Fibroblast of lung (primary cell): ENCODE measurements at regions not wholly inside any gene's neighbourhood (a gene's known extent, or its start where the extent isn't known, plus 50 kb on each side); places are given as distances from the start of the nearest gene placed in this dataset.
"Not testable (repeated sequence)": the region's sequence is repeated elsewhere in the genome, so short reads cannot be mapped to it uniquely, and the experiment has no call there.

ENCODE experiments used
- DNase-seq, 2 donors: peaks; one replicate each; pipeline versions ENCODE4 v3.0.0 to v3.0.0-alpha.2; 2010; ENCODE audit warnings: low read depth in 2 of 2
- H2AFZ ChIP-seq: 2 replicates; pipeline ENCODE4 v1.5.1; 2012; ENCODE audit warnings: low read length, control low read depth, inconsistent platforms
- H3K27ac ChIP-seq: 2 replicates; pipeline ENCODE4 v1.5.1; 2011; ENCODE audit warnings: low read length, control low read depth; ENCODE audit not compliant: insufficient read depth
- H3K27me3 ChIP-seq: 2 replicates; pipeline ENCODE4 v1.5.1; 2011; ENCODE audit warnings: mild to moderate bottlenecking, low read length; ENCODE audit not compliant: control insufficient read depth, insufficient read depth
- H3K36me3 ChIP-seq: 2 replicates; pipeline ENCODE4 v1.5.1; 2011; ENCODE audit warnings: low read length; ENCODE audit not compliant: control insufficient read depth, insufficient read depth
- H3K4me1 ChIP-seq: 2 replicates; pipeline ENCODE4 v1.5.1; 2011; ENCODE audit warnings: low read length; ENCODE audit not compliant: control insufficient read depth, insufficient read depth; ENCODE audit errors: extremely low read depth
- H3K4me2 ChIP-seq: 2 replicates; pipeline ENCODE4 v1.5.1; 2011; ENCODE audit warnings: low read length, control low read depth; ENCODE audit not compliant: insufficient read depth; ENCODE audit errors: extremely low read depth
- H3K4me3 ChIP-seq, 4 experiments: fragments of 200-600 bp in 1 of 4; sonication (generic) in 1 of 4; replicated peaks in 1 of 4; 2 replicates each; pipeline ENCODE4 v1.5.1; 2011 to 2016; ENCODE audit warnings: low read length in 4 of 4, low read depth in 3 of 4, mild to moderate bottlenecking in 3 of 4, control low read depth in 2 of 4, inconsistent platforms in 1 of 4, mixed read lengths in 1 of 4; ENCODE audit not compliant: insufficient read depth in 1 of 4; ENCODE audit errors: control extremely low read depth in 1 of 4
- H3K79me2 ChIP-seq: 2 replicates; pipeline ENCODE4 v1.5.1; 2012; ENCODE audit warnings: mild to moderate bottlenecking, low read length, inconsistent platforms; ENCODE audit not compliant: control insufficient read depth, insufficient read depth
- H3K9ac ChIP-seq: 2 replicates; pipeline ENCODE4 v1.5.1; 2011; ENCODE audit warnings: mild to moderate bottlenecking, low read length, control low read depth; ENCODE audit not compliant: insufficient read depth
- H3K9me3 ChIP-seq: 2 replicates; pipeline ENCODE4 v1.5.1; 2012; ENCODE audit warnings: low read depth, low read length; ENCODE audit not compliant: control insufficient read depth, insufficient read depth
- H4K20me1 ChIP-seq: 2 replicates; pipeline ENCODE4 v1.5.1; 2011; ENCODE audit warnings: low read length; ENCODE audit not compliant: control insufficient read depth, insufficient read depth; ENCODE audit errors: extremely low read depth
- CTCF ChIP-seq, 2 donors: IDR thresholded peaks in 1 of 2; conservative IDR thresholded peaks in 1 of 2; 1 replicate in 1 of 2; 2 replicates in 1 of 2; pipeline ENCODE4 v1.5.1; 2011 to 2012; ENCODE audit warnings: low read length in 2 of 2, control low read depth in 1 of 2, inconsistent platforms in 1 of 2, low read depth in 1 of 2, mild to moderate bottlenecking in 1 of 2
- EZH2 ChIP-seq: IDR thresholded peaks from 2 replicates; pipeline ENCODE4 v1.5.1; 2012; ENCODE audit warnings: low read length, control low read depth, mild to moderate bottlenecking; ENCODE audit errors: missing control alignments

- H3K79me2 ChIP-seq, result no peaks in the 10 kb centered on the region
- H3K4me1 ChIP-seq, result peaks cover 3% of the 10 kb centered on the region
- no peaks in the 10 kb centered on the region for H3K27me3 ChIP-seq
- H2AFZ ChIP-seq, result no peak overlapping the region
- H3K27ac ChIP-seq, result peak overlapping the region; percentile 41
- TF ChIP-seq CTCF (conservative IDR thresholded peaks at IDR 0.05 in 1 of 2, IDR thresholded peaks at IDR 0.05 in 1 of 2; ENCODE audit: low read depth in 1 of 2, low read length in 2 of 2) (no peak), EZH2 (no peak)
- peak overlapping the region in 2 of 4 experiments; percentile 7 to 30 for H3K4me3 ChIP-seq
- DNase-seq, result peak; percentile 92 to 97
- H3K4me2 ChIP-seq, result peak overlapping the region; percentile 68
- H3K9ac ChIP-seq, result no peak overlapping the region
- H3K9me3 ChIP-seq, result no peaks in the 10 kb centered on the region
- H4K20me1 ChIP-seq, result no peaks in the 10 kb centered on the region
- H3K36me3 ChIP-seq, result no peaks in the 10 kb centered on the region
These were observed 394.8 kb downstream of the USP25 start for GRCh38 chr21:16124378-16125138.

GRCh38 chr21:16125274-16125673 is 395.5 kb downstream of the USP25 start:
- no peak overlapping the region for H2AFZ ChIP-seq
- no peak overlapping the region for H3K4me3 ChIP-seq
- H3K27me3 ChIP-seq, result no peaks in the 10 kb centered on the region
- no peaks in the 10 kb centered on the region for H3K79me2 ChIP-seq
- H3K9me3 ChIP-seq, result no peaks in the 10 kb centered on the region
- H3K4me2 ChIP-seq, result peak overlapping the region; percentile 68
- H3K9ac ChIP-seq, result no peak overlapping the region
- H3K4me1 ChIP-seq, result peaks cover 3% of the 10 kb centered on the region
- no peaks in the 10 kb centered on the region for H4K20me1 ChIP-seq
- no peak for DNase-seq
- TF ChIP-seq EZH2 (no peak), CTCF (conservative IDR thresholded peaks at IDR 0.05 in 1 of 2, IDR thresholded peaks at IDR 0.05 in 1 of 2; ENCODE audit: low read depth in 1 of 2, low read length in 2 of 2) (no peak)
- no peak overlapping the region for H3K27ac ChIP-seq
- no peaks in the 10 kb centered on the region for H3K36me3 ChIP-seq

- H3K27me3 ChIP-seq, H3K9me3 ChIP-seq, H3K4me3 ChIP-seq, H3K4me2 ChIP-seq, H4K20me1 ChIP-seq, H3K79me2 ChIP-seq, H3K4me1 ChIP-seq, DNase-seq, H3K36me3 ChIP-seq, H2AFZ ChIP-seq, H3K27ac ChIP-seq, H3K9ac ChIP-seq: not testable (repeated sequence)
These were observed 402.7 kb downstream of the USP25 start for GRCh38 chr21:16132453-16132852.
